Esophagus mucosa (tissue), 1 donor: ENCODE measurements at regions not wholly inside any gene's neighbourhood (a gene's known extent, or its start where the extent isn't known, plus 50 kb on each side); places are given as distances from the start of the nearest gene placed in this dataset.
"Not testable (repeated sequence)": the region's sequence is repeated elsewhere in the genome, so short reads cannot be mapped to it uniquely, and the experiment has no call there.

ENCODE experiments used
- ATAC-seq: fragments of 200-7000 bp; cut with Tn5 transposase; one replicate; pipeline ENCODE4 v1.9.1; 2020
- donor health status: DM: yes; HTN: yes; CAD: no.

GRCh38 chr9:40097992-40098391, 742.5 kb downstream of the SPATA31A1 start:
- ATAC-seq, result not testable (repeated sequence)

GRCh38 chr9:40106003-40106782, 750.7 kb downstream of the SPATA31A1 start:
- ATAC-seq, result peak; percentile 58

GRCh38 chr9:40106783-40107248, 751.3 kb downstream of the SPATA31A1 start:
- ATAC-seq, result not testable (repeated sequence)

GRCh38 chr9:40107251-40107650, 751.8 kb downstream of the SPATA31A1 start:
- ATAC-seq, result not testable (repeated sequence)

GRCh38 chr9:40108465-40108864, 753.0 kb downstream of the SPATA31A1 start:
- ATAC-seq, result not testable (repeated sequence)

- ATAC-seq, result not testable (repeated sequence)
These were observed 755.3 kb downstream of the SPATA31A1 start for GRCh38 chr9:40110751-40111150.

- not testable (repeated sequence) for ATAC-seq
These were observed 756.1 kb downstream of the SPATA31A1 start for GRCh38 chr9:40111571-40111970.

- not testable (repeated sequence) for ATAC-seq
These were observed 775.1 kb downstream of the SPATA31A1 start for GRCh38 chr9:40130598-40130997.

GRCh38 chr9:40169204-40169603, 813.7 kb downstream of the SPATA31A1 start:
- ATAC-seq, result not testable (repeated sequence)

- ATAC-seq, result not testable (repeated sequence)
These were observed 817.8 kb downstream of the SPATA31A1 start for GRCh38 chr9:40173316-40173715.

GRCh38 chr9:40174035-40174434, 818.6 kb downstream of the SPATA31A1 start:
- ATAC-seq, result not testable (repeated sequence)

- not testable (repeated sequence) for ATAC-seq
These were observed 821.9 kb downstream of the SPATA31A1 start for GRCh38 chr9:40177403-40177802.

- not testable (repeated sequence) for ATAC-seq
These were observed 835.9 kb downstream of the SPATA31A1 start for GRCh38 chr9:40191403-40191802.

- ATAC-seq, result not testable (repeated sequence)
These were observed 836.7 kb downstream of the SPATA31A1 start for GRCh38 chr9:40192162-40192561.

- not testable (repeated sequence) for ATAC-seq
These were observed 840.8 kb downstream of the SPATA31A1 start for GRCh38 chr9:40196165-40196714.

- ATAC-seq, result not testable (repeated sequence)
These were observed 841.3 kb downstream of the SPATA31A1 start for GRCh38 chr9:40196803-40197202.

- not testable (repeated sequence) for ATAC-seq
These were observed 866.2 kb downstream of the SPATA31A1 start for GRCh38 chr9:40221596-40222233.

GRCh38 chr9:40222617-40223200, 867.2 kb downstream of the SPATA31A1 start:
- ATAC-seq, result not testable (repeated sequence)

GRCh38 chr9:40223353-40223752, 867.9 kb downstream of the SPATA31A1 start:
- ATAC-seq, result not testable (repeated sequence)
